ENCODE measurements at regions not wholly inside any gene's neighbourhood (a gene's known extent, or its start where the extent isn't known, plus 50 kb on each side); places are given as distances from the start of the nearest gene placed in this dataset.
"Not testable (repeated sequence)": the region's sequence is repeated elsewhere in the genome, so short reads cannot be mapped to it uniquely, and the experiment has no call there.

DNA sequence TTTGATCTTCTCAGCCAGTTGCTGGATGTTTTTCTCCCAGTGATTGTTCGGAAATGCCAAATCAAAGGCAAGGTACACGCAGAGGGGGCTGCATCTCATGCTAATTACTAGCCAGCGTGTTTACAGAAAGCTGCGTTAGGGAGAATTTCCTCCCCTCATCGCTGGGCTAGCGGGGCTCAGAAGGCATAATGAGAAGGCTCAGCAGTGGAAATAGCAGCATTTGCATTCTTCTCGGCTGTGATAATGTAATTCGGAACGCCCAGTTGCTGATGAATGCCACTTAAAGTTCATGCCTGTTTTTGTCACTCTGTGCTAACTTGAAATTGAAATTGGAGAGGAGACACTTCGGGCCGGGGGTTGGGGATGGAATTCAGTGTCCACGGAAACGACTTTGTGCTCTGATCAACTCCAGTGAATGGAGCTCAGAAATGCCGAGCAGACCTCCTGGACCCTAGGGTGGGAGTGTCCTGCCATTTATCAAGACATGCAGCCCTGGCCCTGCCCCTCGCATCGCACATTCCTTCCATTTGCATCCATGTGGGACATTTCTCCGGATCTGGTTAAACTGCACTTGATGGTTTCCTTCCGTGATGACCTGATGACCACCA, 313.4 kb upstream of the C1orf174 start:
- no peak for DNase-seq (ENCODE audit: low read depth)

DNA sequence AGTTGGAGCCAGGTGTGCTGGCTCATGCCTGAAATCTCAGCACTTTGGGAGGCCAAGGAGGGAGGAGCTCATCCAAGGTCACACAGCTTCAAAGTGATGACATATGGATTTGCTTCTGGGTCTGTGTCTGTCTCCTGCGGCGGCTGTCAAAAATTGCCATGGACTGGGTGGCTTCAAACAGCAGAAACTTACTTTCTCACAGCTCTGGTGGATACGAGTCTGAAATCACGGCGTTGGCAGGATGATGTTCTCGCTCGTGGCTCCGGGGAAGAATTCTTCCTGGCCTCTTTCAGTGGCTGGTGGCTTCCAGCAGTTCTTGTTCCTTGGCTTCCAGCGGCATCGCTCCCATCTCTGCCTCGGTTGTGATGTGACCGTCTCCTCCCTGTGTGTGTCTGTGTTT, 314.8 kb upstream of the C1orf174 start:
- no peak for DNase-seq (ENCODE audit: low read depth)

DNA sequence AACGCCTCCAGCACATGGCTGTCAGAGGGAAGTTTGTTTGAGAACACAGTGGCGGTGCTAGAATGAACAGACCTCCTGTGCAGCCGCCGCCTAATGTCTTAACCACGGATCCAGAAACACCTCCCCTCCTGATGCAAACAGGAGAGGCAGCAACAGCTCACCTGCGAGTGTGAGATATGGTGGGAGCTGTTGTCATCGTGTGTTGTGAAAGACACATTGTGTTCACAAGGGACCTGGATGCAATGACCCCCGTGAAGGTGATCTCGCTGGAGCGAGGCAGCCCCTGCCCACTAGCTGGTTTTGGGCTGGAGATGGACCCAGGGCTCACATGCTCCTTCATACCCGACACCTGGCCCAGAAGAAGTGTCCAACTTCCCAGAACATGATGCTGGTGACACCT, 315.3 kb upstream of the C1orf174 start:
- no peak for DNase-seq (ENCODE audit: low read depth)

- no peak for DNase-seq (ENCODE audit: low read depth)
Measured at GRCh38 chr1:4216231-4216630, 316.2 kb upstream of the C1orf174 start.

DNA sequence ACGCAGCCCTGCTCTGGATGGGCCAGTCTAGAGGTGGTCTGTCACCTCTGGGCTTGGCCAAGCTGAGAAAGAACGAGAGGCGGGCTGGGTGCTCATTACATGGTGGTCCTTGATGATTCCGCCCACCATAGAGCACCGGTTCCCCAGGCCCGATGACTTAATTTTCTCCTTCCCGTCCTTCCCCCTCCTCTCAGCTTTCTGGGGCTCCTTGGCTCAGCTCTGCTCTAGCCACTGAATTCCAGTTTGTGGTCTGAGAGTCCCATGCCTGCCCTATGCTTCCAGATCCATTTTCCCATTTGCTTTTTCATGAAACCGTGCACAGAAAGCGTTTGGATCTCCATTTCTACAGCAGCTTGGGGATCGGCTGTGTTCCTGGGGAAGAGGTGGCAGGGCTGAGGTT, 318.5 kb upstream of the C1orf174 start:
- no peak for DNase-seq (ENCODE audit: low read depth)

DNA sequence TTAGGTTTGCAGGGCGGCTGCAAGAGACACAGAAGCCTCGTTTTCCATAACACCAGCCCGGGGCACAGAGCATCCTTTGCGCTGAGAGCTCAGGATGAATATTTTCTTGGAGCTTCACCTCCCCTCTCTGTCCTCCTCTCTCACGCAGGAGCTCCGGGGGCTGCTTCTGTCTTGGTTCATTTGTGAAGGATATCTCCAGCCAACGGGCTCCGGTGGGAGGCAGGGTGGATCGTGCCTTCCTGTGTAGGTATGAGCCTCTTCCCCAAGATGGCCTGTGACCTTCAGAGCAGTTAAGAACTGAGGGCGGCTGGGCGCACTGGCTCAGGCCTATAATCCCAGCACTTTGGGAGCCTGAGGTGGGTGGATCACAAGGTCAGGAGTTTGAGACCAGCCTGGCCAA, 319.0 kb upstream of the C1orf174 start:
- DNase-seq (ENCODE audit: low read depth): no peak

GRCh38 chr1:4219826-4220225, 319.8 kb upstream of the C1orf174 start:
- DNase-seq (ENCODE audit: low read depth): no peak

- DNase-seq (ENCODE audit: low read depth): no peak
Measured at GRCh38 chr1:4220362-4220761, 320.3 kb upstream of the C1orf174 start.

- no peak for DNase-seq (ENCODE audit: low read depth)
Measured at GRCh38 chr1:4221107-4221506, 321.0 kb upstream of the C1orf174 start.

- no peak for DNase-seq (ENCODE audit: low read depth)
Measured at GRCh38 chr1:4224684-4225467, 324.8 kb upstream of the C1orf174 start.

DNA sequence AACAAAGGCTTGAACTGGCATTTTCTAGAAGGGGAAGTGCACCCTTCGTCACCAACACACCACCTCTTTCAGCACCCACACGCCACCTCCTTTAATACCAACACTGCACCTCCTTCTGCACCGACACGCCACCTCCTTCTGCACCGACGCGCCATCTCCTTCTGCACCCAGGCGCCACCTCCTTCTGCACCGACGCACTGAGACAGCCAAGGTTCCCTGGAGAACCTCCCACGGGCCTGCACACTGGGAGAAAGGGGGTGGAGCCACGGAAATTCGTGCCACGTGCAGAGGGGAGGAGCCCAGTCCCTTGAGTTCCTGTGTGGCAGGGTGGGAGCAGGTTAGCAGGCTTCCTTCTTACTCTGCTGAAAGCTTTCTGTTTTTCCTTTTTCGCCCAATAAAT, 327.9 kb upstream of the C1orf174 start:
- DNase-seq (ENCODE audit: low read depth): no peak

DNA sequence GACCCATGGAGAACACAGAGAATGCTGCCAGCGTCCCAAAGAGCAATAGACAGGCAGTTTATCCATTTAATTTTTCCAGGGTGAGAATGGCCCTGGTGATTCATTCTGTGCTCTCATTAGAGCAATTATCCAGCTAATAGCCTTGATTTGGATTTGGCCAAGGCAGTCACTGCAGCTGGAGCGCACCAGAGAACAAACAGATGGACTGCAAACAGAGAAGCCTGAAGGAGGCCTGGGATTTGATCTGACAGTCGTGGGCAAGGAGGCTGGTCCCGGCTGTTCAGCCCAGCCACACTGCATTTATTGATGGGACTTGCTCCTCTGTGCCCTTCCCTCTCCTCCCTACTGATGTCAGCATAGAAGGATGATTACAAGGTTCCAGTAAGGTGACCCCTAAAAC, 353.9 kb upstream of the C1orf174 start:
- no peak for DNase-seq (ENCODE audit: low read depth)

DNA sequence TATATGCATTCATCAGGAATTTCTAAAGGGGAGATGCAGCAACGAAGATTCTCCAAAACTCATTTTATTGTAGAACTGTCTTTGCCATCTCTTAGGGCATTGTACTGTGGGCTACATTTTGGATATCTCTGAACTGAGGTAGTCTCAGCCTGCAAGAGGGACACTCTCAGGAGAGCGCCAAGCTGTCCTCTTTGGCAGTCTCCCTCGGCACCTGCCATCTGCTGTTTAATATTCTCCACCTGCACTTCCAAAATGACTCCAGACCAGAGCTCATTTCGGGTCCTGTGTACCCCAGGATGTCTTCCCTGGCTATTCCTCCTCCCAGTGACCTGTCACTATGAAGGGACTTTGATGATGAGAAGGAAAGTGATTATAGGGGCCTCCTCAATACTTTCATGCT, 356.3 kb upstream of the C1orf174 start:
- DNase-seq (ENCODE audit: low read depth): no peak

- DNase-seq (ENCODE audit: low read depth): not testable (repeated sequence)
Measured at GRCh38 chr1:4258146-4258777, 358.2 kb upstream of the C1orf174 start.

DNA sequence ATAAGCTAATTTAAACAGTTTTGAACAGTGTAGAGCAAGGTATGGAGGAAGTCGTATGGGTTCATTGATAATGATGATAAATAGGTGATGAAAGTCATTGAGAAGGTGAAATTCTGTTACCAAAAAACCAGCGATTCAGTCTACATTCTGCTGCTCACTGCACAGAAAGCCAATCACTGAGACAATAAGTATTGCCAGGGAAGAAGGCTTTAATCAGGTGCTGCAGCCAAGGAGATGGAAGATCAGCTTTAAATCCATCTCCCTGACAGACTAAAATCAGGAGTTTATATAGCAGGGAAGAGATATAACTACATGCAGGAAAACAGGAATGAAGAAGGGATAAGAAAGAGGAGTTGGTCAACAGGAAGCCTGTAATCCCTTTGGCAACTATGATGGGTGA, 361.3 kb upstream of the C1orf174 start:
- DNase-seq (ENCODE audit: low read depth): no peak

GRCh38 chr1:4262665-4263064, 362.6 kb upstream of the C1orf174 start:
- no peak for DNase-seq (ENCODE audit: low read depth)

- no peak for DNase-seq (ENCODE audit: low read depth)
Measured at GRCh38 chr1:4263699-4264098, 363.6 kb upstream of the C1orf174 start.

- no peak for DNase-seq (ENCODE audit: low read depth)
Measured at GRCh38 chr1:4265836-4266235, 365.8 kb upstream of the C1orf174 start.

GRCh38 chr1:4267381-4268261, 367.5 kb upstream of the C1orf174 start:
- DNase-seq (ENCODE audit: low read depth): no peak

GRCh38 chr1:4268262-4268888, 368.3 kb upstream of the C1orf174 start:
- no peak for DNase-seq (ENCODE audit: low read depth)

GRCh38 chr1:4268889-4269284, 368.8 kb upstream of the C1orf174 start:
- no peak for DNase-seq (ENCODE audit: low read depth)

Data from myocyte (in vitro differentiated cells).